ENCODE measurements at regions not wholly inside any gene's neighbourhood (a gene's known extent, or its start where the extent isn't known, plus 50 kb on each side); places are given as distances from the start of the nearest gene placed in this dataset.

- peak; percentile 81 for DNase-seq
Measured at GRCh38 chr11:116276051-116277044, 496.4 kb downstream of the BUD13 start.

GRCh38 chr11:116275635-116276034 lies 497.2 kb downstream of the BUD13 start:
- no peak for DNase-seq

- DNase-seq, result no peak
Measured at GRCh38 chr11:116274521-116274920, 498.3 kb downstream of the BUD13 start.

GRCh38 chr11:116272181-116272789 lies 500.5 kb downstream of the BUD13 start:
- DNase-seq, result no peak

GRCh38 chr11:116271479-116271878 lies 501.3 kb downstream of the BUD13 start:
- no peak for DNase-seq

- no peak for DNase-seq
Measured at GRCh38 chr11:116267146-116267545, 505.6 kb downstream of the BUD13 start.

- DNase-seq, result no peak
Measured at GRCh38 chr11:116263770-116264169, 509.0 kb downstream of the BUD13 start.

GRCh38 chr11:116263019-116263418 lies 509.8 kb downstream of the BUD13 start:
- no peak for DNase-seq

GRCh38 chr11:116262370-116262769 lies 510.4 kb downstream of the BUD13 start:
- no peak for DNase-seq

- DNase-seq, result no peak
Measured at GRCh38 chr11:116261606-116262005, 511.2 kb downstream of the BUD13 start.

GRCh38 chr11:116258821-116259220 lies 514.0 kb downstream of the BUD13 start:
- DNase-seq, result no peak

GRCh38 chr11:116257883-116258282 lies 514.9 kb downstream of the BUD13 start:
- DNase-seq, result no peak

- no peak for DNase-seq
Measured at GRCh38 chr11:116257092-116257491, 515.7 kb downstream of the BUD13 start.

GRCh38 chr11:116256215-116256614 lies 516.6 kb downstream of the BUD13 start:
- no peak for DNase-seq

- DNase-seq, result no peak
Measured at GRCh38 chr11:116255321-116255953, 517.4 kb downstream of the BUD13 start.

GRCh38 chr11:116250155-116250554 lies 522.6 kb downstream of the BUD13 start:
- DNase-seq, result no peak

GRCh38 chr11:116249561-116249960 lies 523.2 kb downstream of the BUD13 start:
- no peak for DNase-seq

GRCh38 chr11:116244889-116245288 lies 527.9 kb downstream of the BUD13 start:
- no peak for DNase-seq

- DNase-seq, result no peak
Measured at GRCh38 chr11:116244439-116244838, 528.3 kb downstream of the BUD13 start.

- DNase-seq, result no peak
Measured at GRCh38 chr11:116243991-116244390, 528.8 kb downstream of the BUD13 start.

GRCh38 chr11:116242006-116242405 lies 530.8 kb downstream of the BUD13 start:
- DNase-seq, result no peak

- DNase-seq, result no peak
Measured at GRCh38 chr11:116240710-116241109, 532.1 kb downstream of the BUD13 start.

- no peak for DNase-seq
Measured at GRCh38 chr11:116239247-116239646, 533.5 kb downstream of the BUD13 start.

Measured in hematopoietic multipotent progenitor cell treated with erythropoietin and hydrocortisone succinate and interleukin-3 and kit ligand, for 6 days (in vitro differentiated cells).